HCT116 (cell line): ENCODE measurements at regions not wholly inside any gene's neighbourhood (a gene's known extent, or its start where the extent isn't known, plus 50 kb on each side); places are given as distances from the start of the nearest gene placed in this dataset.

Experiments
- ATAC-seq: fragments of 200-7000 bp; cut with Tn5 transposase; 2 replicates; pipeline ENCODE4 v1.9.1; 2020; ENCODE audit warnings: mild to moderate bottlenecking, moderate library complexity
- BruUV-seq: library from RNA; stranded (reverse); fragments of 400-500 nt; replicated peaks from 2 replicates; lab custom pipeline; 2021; lab: Mats Ljungman, UMichigan
- CTCF ChIA-PET: fragments of 300-600 bp; sonication (Branson Sonifier 250); formaldehyde crosslinking; loops from one replicate; lab custom pipeline; 2021; ENCODE audit warnings: antibody characterized with exemption; lab: Charles Lee
- POLR2A ChIA-PET: fragments of 300-600, 350-600 bp; sonication (Branson Sonifier 250); formaldehyde crosslinking; loops from one replicate; lab custom pipeline; 2021; ENCODE audit warnings: antibody characterized with exemption; lab: Charles Lee
- RAD21 ChIA-PET, 2 experiments: fragments of 300-600 bp; sonication (Branson Sonifier 250); formaldehyde crosslinking; loops; one replicate each; lab custom pipeline; 2023; ENCODE audit warnings: low total read pairs in 2 of 2; ENCODE audit not compliant: uncharacterized antibody in 2 of 2, unreplicated experiment in 2 of 2, low non-redundant PET in 1 of 2; lab: Charles Lee
- DNase-seq: peaks from one replicate; pipeline ENCODE4 v3.0.0-alpha.2; 2010; ENCODE audit warnings: low read depth, low spot score
- H2AFZ ChIP-seq: fragments of 200-600 bp; shearing (Covaris generic), sonication (generic); 2 replicates; pipeline ENCODE4 v1.6.1; 2017; ENCODE audit warnings: low read depth, mixed run types, mixed read lengths, antibody characterized with exemption, low read length; ENCODE audit not compliant: poor library complexity, severe bottlenecking
- H3K27ac ChIP-seq: 2 replicates; pipeline ENCODE4 v1.5.1; 2012; ENCODE audit warnings: low read depth, low read length
- H3K27me3 ChIP-seq: fragments of 200-600 bp; sonication (generic); 2 replicates; pipeline ENCODE4 v1.6.1; 2016; ENCODE audit warnings: mixed run types, low read length, mixed read lengths; ENCODE audit not compliant: insufficient read depth
- H3K36me3 ChIP-seq, 2 experiments: fragments of 200-500 bp in 1 of 2; fragments of 200-600 bp in 1 of 2; sonication (Bioruptor generic) in 1 of 2; sonication (generic) in 1 of 2; 2 replicates each; pipeline versions ENCODE4 v1.5.1 to v1.6.1; 2014 to 2016; ENCODE audit warnings: low read length in 2 of 2, inconsistent platforms in 1 of 2, mixed read lengths in 1 of 2, mixed run types in 1 of 2; ENCODE audit not compliant: insufficient read depth in 2 of 2, control insufficient read depth in 1 of 2
- H3K4me1 ChIP-seq, 2 experiments: fragments of 200-600 bp in 1 of 2; sonication (generic) in 1 of 2; 2 replicates each; pipeline versions ENCODE4 v1.5.1 to v1.6.1; 2012 to 2017; ENCODE audit warnings: low read length in 2 of 2, inconsistent platforms in 1 of 2, mild to moderate bottlenecking in 1 of 2, mixed read lengths in 1 of 2, mixed run types in 1 of 2, moderate library complexity in 1 of 2; ENCODE audit not compliant: insufficient read depth in 2 of 2, control insufficient read depth in 1 of 2
- H3K4me2 ChIP-seq: fragments of 200-600 bp; sonication (generic); 2 replicates; pipeline ENCODE4 v1.6.1; 2017; ENCODE audit warnings: mixed run types, low read length, mixed read lengths
- H3K4me3 ChIP-seq, 2 experiments: fragments of 200-600 bp in 1 of 2; sonication (generic) in 1 of 2; replicated peaks in 1 of 2; 2 replicates each; pipeline ENCODE4 v1.5.1; 2011 to 2016; ENCODE audit warnings: low read length in 2 of 2, control low read depth in 1 of 2, low read depth in 1 of 2, mild to moderate bottlenecking in 1 of 2, mixed read lengths in 1 of 2, mixed run types in 1 of 2
- H3K79me2 ChIP-seq: fragments of 200-600 bp; sonication (generic); 2 replicates; pipeline ENCODE4 v1.6.1; 2017; ENCODE audit warnings: mild to moderate bottlenecking, mixed run types, low read length, moderate library complexity, mixed read lengths; ENCODE audit not compliant: insufficient read depth
- H3K9ac ChIP-seq: fragments of 200-600 bp; sonication (generic); 2 replicates; pipeline ENCODE4 v1.6.1; 2016; ENCODE audit warnings: low read length, mixed read lengths
- H3K9me2 ChIP-seq: fragments of 200-600 bp; sonication (generic), shearing (Covaris generic); 2 replicates; pipeline ENCODE4 v1.6.1; 2017; ENCODE audit warnings: mixed run types, mild to moderate bottlenecking, moderate library complexity; ENCODE audit not compliant: insufficient read depth
- H3K9me3 ChIP-seq, 2 experiments: fragments of 200-500 bp in 1 of 2; fragments of 200-600 bp in 1 of 2; sonication (Bioruptor generic) in 1 of 2; sonication (generic) in 1 of 2; 2 replicates each; pipeline ENCODE4 v1.6.1; 2014 to 2017; ENCODE audit warnings: low read length in 2 of 2, mixed read lengths in 2 of 2, inconsistent platforms in 1 of 2, low read depth in 1 of 2, mild to moderate bottlenecking in 1 of 2, mixed run types in 1 of 2, moderate library complexity in 1 of 2; ENCODE audit not compliant: control insufficient read depth in 1 of 2, insufficient read depth in 1 of 2
- H4K20me1 ChIP-seq: fragments of 200-600 bp; sonication (generic), shearing (Covaris generic); 2 replicates; pipeline ENCODE4 v1.6.1; 2017; ENCODE audit warnings: mixed run types, mild to moderate bottlenecking, moderate library complexity; ENCODE audit not compliant: insufficient read depth
- CBX3 ChIP-seq: IDR thresholded peaks from 2 replicates; pipeline ENCODE4 v1.6.1; 2012; ENCODE audit warnings: low read depth
- CEBPB ChIP-seq: IDR thresholded peaks from 2 replicates; pipeline ENCODE4 v1.6.1; 2012; ENCODE audit warnings: low read depth
- EGR1 ChIP-seq: IDR thresholded peaks from 2 replicates; pipeline ENCODE4 v1.6.1; 2012; ENCODE audit warnings: low read depth
- ELF1 ChIP-seq: IDR thresholded peaks from 2 replicates; pipeline ENCODE4 v1.6.1; 2012; ENCODE audit warnings: low read depth, borderline replicate concordance
- EZH2 ChIP-seq: fragments of 200-600 bp; sonication (generic); IDR thresholded peaks from 2 replicates; pipeline ENCODE4 v1.6.1; 2017; ENCODE audit warnings: antibody characterized with exemption, mixed run types
- EZH2phosphoT487 ChIP-seq: fragments of 200-600 bp; IDR thresholded peaks from 2 replicates; pipeline ENCODE4 v1.6.1; 2018; ENCODE audit warnings: antibody characterized with exemption, borderline replicate concordance
- FOSL1 ChIP-seq: IDR thresholded peaks from 2 replicates; pipeline ENCODE4 v1.6.1; 2012; ENCODE audit warnings: low read depth
- POLR2A ChIP-seq: IDR thresholded peaks from 2 replicates; pipeline ENCODE4 v1.7.0; 2011; ENCODE audit warnings: borderline replicate concordance; ENCODE audit not compliant: insufficient read depth, insufficient read length; ENCODE audit errors: extremely low read depth
- POLR2AphosphoS5 ChIP-seq: IDR thresholded peaks from 2 replicates; pipeline ENCODE4 v1.6.1; 2011; ENCODE audit warnings: mild to moderate bottlenecking, low read depth, low read length, moderate library complexity
- RAD21 ChIP-seq: IDR thresholded peaks from 2 replicates; pipeline ENCODE4 v1.6.1; 2012; ENCODE audit warnings: low read depth, mild to moderate bottlenecking
- SIN3A ChIP-seq: IDR thresholded peaks from 2 replicates; pipeline ENCODE4 v1.6.1; 2012; ENCODE audit warnings: low read depth
- SRF ChIP-seq: IDR thresholded peaks from 2 replicates; pipeline ENCODE4 v1.6.1; 2012; ENCODE audit warnings: low read depth
- TCF7L2 ChIP-seq: IDR thresholded peaks from 2 replicates; pipeline ENCODE4 v1.7.0; 2011; ENCODE audit warnings: borderline replicate concordance, inconsistent platforms; ENCODE audit not compliant: insufficient read depth, insufficient read length; ENCODE audit errors: extremely low read depth
- ZBTB33 ChIP-seq: IDR thresholded peaks from 2 replicates; pipeline ENCODE4 v1.6.1; 2011; ENCODE audit warnings: mild to moderate bottlenecking, low read length, moderate library complexity; ENCODE audit not compliant: insufficient replicate concordance; ENCODE audit errors: extremely low read depth
- ZFX ChIP-seq: fragments of 450-650 bp; IDR thresholded peaks from 2 replicates; pipeline ENCODE4 v1.6.1; 2017
- ZNF274 ChIP-seq: fragments of 200-500 bp; sonication (Bioruptor generic); IDR thresholded peaks from 2 replicates; pipeline ENCODE4 v1.6.1; 2014; ENCODE audit warnings: mild to moderate bottlenecking, low read depth, low read length, inconsistent platforms
- intact Hi-C: fragments of 100-400 bp; cut with micrococcal nuclease; formaldehyde crosslinking; loops from 2 replicates; pipeline ENCODE4 v1.10.0; 2022
- TF ChIP-seq, protein P1 (sequence below): IDR thresholded peaks from 2 replicates; pipeline ENCODE4 v1.6.1; 2012
- TF ChIP-seq, protein P2 (sequence below), 3 experiments: fragments of 200-600 bp in 1 of 3; sonication (generic) in 1 of 3; IDR thresholded peaks in 2 of 3; conservative IDR thresholded peaks in 1 of 3; 2 replicates each; pipeline ENCODE4 v1.5.1; 2012 to 2017; ENCODE audit warnings: low read depth in 2 of 3, low read length in 2 of 3, antibody characterized with exemption in 1 of 3, borderline replicate concordance in 1 of 3, control low read depth in 1 of 3, mild to moderate bottlenecking in 1 of 3, mixed read lengths in 1 of 3, mixed run types in 1 of 3, moderate library complexity in 1 of 3; ENCODE audit not compliant: insufficient read depth in 1 of 3
- TF ChIP-seq, protein P3 (sequence below): IDR thresholded peaks from 2 replicates; pipeline ENCODE4 v1.6.1; 2012

GRCh38 chr16:62167551-62167950, 131.3 kb upstream of the CDH8 start:
- Histone ChIP-seq H3K79me2 (no peaks in the 10 kb centered on the region), H3K9me2 (no peaks in the 10 kb centered on the region), H3K9me3 (peaks cover 6 to 12% of the 10 kb centered on the region in 2 experiments; a peak in 2 of 4 replicates), H3K4me1 (no peaks in the 10 kb centered on the region), H3K27ac (no peak overlapping the region), H2AFZ (no peak overlapping the region), H4K20me1 (no peaks in the 10 kb centered on the region), H3K27me3 (no peaks in the 10 kb centered on the region), H3K36me3 (no peaks in the 10 kb centered on the region), H3K9ac (no peak overlapping the region), H3K4me2 (no peak overlapping the region), H3K4me3 (no peak overlapping the region)
- TF ChIP-seq EGR1 (no peak), TCF7L2 (no peak), CBX3 (no peak), SRF (no peak), EZH2 (no peak), FOSL1 (no peak), ELF1 (no peak)
- CTCF ChIA-PET, result no interaction called here
- RAD21 ChIA-PET, result no interaction called here
- ATAC-seq (no peak), DNase-seq (no peak)
- intact Hi-C loops, result no loop called here
- POLR2A ChIA-PET, result no interaction called here
- no TSS peak for BruUV-seq

DNA sequence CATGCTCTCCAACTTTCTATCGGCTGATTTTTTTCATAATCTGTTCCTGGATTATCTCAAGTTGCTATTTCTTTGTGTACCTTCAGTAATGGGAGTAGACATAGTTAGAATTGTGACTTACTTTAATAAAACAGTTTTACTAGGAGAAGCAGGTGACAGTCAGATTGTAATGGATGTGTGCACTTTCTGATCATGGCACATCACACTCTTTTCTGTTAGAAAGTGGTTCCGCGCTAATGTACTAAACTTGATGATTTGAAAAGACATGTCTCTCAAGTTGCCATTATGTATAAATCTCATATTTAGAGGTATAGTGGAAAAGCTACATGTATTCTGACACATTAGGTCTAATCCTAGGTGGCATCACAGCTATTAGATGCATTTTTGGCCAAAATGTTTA, 121.3 kb upstream of the CDH8 start:
- Histone ChIP-seq H3K79me2 (no peaks in the 10 kb centered on the region), H3K9ac (no peak overlapping the region), H3K4me2 (no peak overlapping the region), H2AFZ (no peak overlapping the region), H3K4me1 (no peaks in the 10 kb centered on the region), H3K27ac (no peak overlapping the region), H3K9me3 (no peaks in the 10 kb centered on the region; a peak in 2 of 4 replicates), H3K4me3 (no peak overlapping the region), H3K27me3 (no peaks in the 10 kb centered on the region), H3K9me2 (no peaks in the 10 kb centered on the region), H4K20me1 (no peaks in the 10 kb centered on the region), H3K36me3 (no peaks in the 10 kb centered on the region)
- ChIA-PET POLR2A (no interaction called here), CTCF (no interaction called here), RAD21 (no interaction called here)
- ATAC-seq, result no peak
- BruUV-seq, result no TSS peak
- DNase-seq, result no peak
- intact Hi-C loops, result no loop called here
- TF ChIP-seq ZFX (no peak), SIN3A (no peak), RAD21 (no peak), POLR2AphosphoS5 (no peak), TCF7L2 (no peak), FOSL1 (no peak), ZBTB33 (no peak), CEBPB (no peak), EZH2 (no peak), EZH2phosphoT487 (no peak), POLR2A (no peak), ZNF274 (no peak)
- TF ChIP-seq, protein P1, sequence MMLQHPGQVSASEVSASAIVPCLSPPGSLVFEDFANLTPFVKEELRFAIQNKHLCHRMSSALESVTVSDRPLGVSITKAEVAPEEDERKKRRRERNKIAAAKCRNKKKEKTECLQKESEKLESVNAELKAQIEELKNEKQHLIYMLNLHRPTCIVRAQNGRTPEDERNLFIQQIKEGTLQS, result no peak
- TF ChIP-seq, protein P2, sequence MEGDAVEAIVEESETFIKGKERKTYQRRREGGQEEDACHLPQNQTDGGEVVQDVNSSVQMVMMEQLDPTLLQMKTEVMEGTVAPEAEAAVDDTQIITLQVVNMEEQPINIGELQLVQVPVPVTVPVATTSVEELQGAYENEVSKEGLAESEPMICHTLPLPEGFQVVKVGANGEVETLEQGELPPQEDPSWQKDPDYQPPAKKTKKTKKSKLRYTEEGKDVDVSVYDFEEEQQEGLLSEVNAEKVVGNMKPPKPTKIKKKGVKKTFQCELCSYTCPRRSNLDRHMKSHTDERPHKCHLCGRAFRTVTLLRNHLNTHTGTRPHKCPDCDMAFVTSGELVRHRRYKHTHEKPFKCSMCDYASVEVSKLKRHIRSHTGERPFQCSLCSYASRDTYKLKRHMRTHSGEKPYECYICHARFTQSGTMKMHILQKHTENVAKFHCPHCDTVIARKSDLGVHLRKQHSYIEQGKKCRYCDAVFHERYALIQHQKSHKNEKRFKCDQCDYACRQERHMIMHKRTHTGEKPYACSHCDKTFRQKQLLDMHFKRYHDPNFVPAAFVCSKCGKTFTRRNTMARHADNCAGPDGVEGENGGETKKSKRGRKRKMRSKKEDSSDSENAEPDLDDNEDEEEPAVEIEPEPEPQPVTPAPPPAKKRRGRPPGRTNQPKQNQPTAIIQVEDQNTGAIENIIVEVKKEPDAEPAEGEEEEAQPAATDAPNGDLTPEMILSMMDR (IDR thresholded peaks at IDR 0.05 in 2 of 3, conservative IDR thresholded peaks at IDR 0.05 in 1 of 3; ENCODE audit: borderline replicate concordance in 1 of 3, insufficient read depth in 1 of 3, low read depth in 2 of 3, low read length in 2 of 3), result no peak
- TF ChIP-seq, protein P3, sequence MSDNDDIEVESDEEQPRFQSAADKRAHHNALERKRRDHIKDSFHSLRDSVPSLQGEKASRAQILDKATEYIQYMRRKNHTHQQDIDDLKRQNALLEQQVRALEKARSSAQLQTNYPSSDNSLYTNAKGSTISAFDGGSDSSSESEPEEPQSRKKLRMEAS, result no peak
